ENCODE measurements at regions not wholly inside any gene's neighbourhood (a gene's known extent, or its start where the extent isn't known, plus 50 kb on each side); places are given as distances from the start of the nearest gene placed in this dataset.

DNA sequence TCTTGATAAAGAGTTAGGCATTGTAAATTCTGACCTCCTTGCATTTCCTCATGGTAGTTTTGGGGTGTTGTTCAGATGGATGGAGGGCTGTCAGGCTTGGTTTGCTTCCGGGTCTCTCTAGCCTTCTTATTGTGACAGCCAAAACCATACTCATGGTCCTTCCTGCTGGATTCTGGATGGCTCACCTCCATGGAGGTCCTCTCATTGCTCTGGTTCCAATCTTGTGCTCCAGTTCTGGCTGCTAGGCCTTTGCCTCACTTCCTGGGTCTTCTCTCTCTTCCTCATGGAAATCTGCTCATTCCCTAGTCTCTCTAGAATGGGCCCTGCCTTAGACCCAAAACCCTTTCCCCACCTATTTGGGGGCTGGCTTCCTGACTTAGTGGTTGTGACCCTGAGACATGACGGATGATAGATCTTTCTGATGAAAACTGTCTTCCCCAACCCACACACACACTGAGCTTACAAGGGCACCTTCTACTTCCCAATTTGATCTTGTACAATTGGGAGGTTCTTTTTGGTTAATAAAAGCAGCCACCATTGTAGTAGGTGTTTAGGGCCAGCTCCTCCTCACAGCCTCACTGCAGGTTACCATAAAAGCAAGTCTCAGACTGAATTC is 66.2 kb upstream of the XCR1 start:
- Histone ChIP-seq H3K27ac (no peak overlapping the region), H3K27me3 (no peaks in the 10 kb centered on the region), H3K4me3 (no peak overlapping the region), H3K9me3 (no peaks in the 10 kb centered on the region), H3K4me1 (peaks cover 0 to 14% (median 0%) of the 10 kb centered on the region in 3 donors), H3K36me3 (no peaks in the 10 kb centered on the region)
- ATAC-seq, result no peak
- WGBS, 2 donors (ENCODE audit: low coverage in 1 of 2), result 93% methylated on average over 2 of the region's 2 CpGs; no CpG with 5 or more reads in 1 of the 2 donors
- TF ChIP-seq, protein P1, sequence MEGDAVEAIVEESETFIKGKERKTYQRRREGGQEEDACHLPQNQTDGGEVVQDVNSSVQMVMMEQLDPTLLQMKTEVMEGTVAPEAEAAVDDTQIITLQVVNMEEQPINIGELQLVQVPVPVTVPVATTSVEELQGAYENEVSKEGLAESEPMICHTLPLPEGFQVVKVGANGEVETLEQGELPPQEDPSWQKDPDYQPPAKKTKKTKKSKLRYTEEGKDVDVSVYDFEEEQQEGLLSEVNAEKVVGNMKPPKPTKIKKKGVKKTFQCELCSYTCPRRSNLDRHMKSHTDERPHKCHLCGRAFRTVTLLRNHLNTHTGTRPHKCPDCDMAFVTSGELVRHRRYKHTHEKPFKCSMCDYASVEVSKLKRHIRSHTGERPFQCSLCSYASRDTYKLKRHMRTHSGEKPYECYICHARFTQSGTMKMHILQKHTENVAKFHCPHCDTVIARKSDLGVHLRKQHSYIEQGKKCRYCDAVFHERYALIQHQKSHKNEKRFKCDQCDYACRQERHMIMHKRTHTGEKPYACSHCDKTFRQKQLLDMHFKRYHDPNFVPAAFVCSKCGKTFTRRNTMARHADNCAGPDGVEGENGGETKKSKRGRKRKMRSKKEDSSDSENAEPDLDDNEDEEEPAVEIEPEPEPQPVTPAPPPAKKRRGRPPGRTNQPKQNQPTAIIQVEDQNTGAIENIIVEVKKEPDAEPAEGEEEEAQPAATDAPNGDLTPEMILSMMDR (IDR thresholded peaks at IDR 0.05), result no peak
- no peak for TF ChIP-seq POLR2A (IDR thresholded peaks at IDR 0.05)
- TF ChIP-seq POLR2AphosphoS5 (IDR thresholded peaks at IDR 0.05), result no peak
- TF ChIP-seq EP300 (IDR thresholded peaks at IDR 0.05), result no peak

DNA sequence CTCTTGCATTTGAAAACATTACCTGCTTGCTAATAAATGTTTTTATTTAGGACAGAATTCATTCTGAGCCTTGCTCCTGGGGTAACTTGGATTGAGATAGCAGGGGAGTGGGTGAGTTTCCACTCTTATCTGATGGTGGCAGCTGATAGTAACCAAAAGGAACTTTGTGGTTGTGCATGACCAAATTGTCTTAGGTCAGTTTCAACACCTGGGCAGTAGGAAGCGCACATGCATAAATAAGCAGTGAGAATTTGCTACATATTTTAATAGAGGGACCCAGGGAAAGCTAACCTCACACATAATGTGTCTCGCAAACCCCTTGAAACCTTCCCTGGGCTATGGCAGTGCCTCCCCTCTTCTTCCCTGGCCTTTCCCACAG is 65.4 kb upstream of the XCR1 start:
- no peak overlapping the region for H3K27ac ChIP-seq
- H3K4me1 ChIP-seq, result peaks cover 0 to 7% (median 0%) of the 10 kb centered on the region in 3 donors
- WGBS, 2 donors (ENCODE audit: low coverage in 1 of 2), result 92 to 95% methylated on average over 2 of the region's 2 CpGs
- ATAC-seq, result no peak
- TF ChIP-seq, protein P1 (IDR thresholded peaks at IDR 0.05), result no peak
- TF ChIP-seq EP300 (IDR thresholded peaks at IDR 0.05) (no peak), POLR2AphosphoS5 (IDR thresholded peaks at IDR 0.05) (no peak), POLR2A (IDR thresholded peaks at IDR 0.05) (no peak)
- H3K36me3 ChIP-seq, result no peaks in the 10 kb centered on the region
- H3K27me3 ChIP-seq, result no peaks in the 10 kb centered on the region
- H3K9me3 ChIP-seq, result no peaks in the 10 kb centered on the region
- H3K4me3 ChIP-seq, result no peak overlapping the region

DNA sequence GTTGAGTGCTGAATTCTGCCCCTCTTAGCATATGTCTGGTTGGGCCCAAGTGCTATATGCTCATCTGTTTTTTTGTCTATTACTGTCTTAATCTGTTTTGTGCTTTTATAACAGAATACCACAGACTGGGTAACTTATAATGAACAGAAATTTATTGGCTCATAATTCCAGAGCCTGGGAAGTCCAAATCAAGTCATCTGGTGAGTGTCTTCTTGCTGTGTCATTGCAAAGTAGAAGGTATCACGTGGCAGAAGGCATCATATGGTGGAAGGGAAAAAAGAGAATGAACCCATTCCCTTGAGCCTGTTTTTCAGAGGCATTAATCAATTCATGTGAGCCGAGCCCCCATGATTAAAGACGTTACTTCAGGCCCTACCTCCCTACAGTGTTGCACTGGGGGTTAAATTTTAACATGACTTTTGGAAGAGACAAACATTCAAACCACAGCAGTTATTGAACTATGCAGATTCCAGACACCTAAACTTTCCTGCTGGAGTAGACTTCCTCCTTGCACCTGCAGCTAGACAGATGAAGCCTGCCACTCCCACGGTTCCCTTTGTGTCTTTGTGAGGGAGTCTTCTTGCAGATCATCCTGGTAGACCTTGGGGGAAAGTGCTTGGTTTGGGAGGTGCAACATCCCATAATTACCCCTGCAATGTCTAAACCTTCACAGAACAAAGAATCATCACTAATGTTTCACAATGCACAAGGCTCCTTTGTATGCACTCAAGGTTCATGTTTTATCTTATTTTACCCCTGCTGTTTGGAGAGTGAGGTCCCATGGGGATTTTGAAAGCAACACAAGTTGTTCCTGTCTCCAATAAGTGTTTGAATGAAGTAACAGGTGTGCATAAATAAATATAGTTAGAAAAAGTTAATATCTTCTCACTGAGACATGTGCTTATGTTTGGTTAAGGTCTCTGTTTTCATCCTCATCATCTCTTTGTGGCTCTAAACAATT is 64.7 kb upstream of the XCR1 start:
- no peak overlapping the region for H3K27ac ChIP-seq

DNA sequence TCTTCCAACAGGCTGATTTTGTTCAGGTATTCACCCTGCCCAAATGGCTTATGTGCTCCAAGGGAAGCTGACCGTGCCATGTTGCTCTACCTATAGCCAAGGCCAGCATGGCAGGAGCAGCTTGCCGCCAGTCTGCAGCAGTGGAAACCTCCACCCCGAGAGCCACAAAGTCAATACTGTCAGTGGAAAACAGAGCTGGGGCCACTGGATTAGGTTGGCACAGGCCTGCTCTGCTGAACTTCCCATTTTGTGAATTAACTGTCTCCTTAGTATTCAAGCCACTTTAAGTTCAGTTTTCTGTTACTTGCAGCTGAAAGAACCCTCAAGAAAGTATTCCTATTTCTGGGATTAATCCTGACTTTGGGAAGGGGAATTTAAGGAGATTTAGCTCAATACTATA is 63.8 kb upstream of the XCR1 start:
- TF ChIP-seq, protein P1 (IDR thresholded peaks at IDR 0.05), result no peak
- no peak for TF ChIP-seq POLR2A (IDR thresholded peaks at IDR 0.05)
- TF ChIP-seq POLR2AphosphoS5 (IDR thresholded peaks at IDR 0.05), result no peak
- no peak for TF ChIP-seq EP300 (IDR thresholded peaks at IDR 0.05)
- ATAC-seq, result no peak
- Histone ChIP-seq H3K4me3 (no peak overlapping the region), H3K4me1 (no peaks in the 10 kb centered on the region), H3K27me3 (no peaks in the 10 kb centered on the region), H3K27ac (no peak overlapping the region), H3K36me3 (no peaks in the 10 kb centered on the region), H3K9me3 (no peaks in the 10 kb centered on the region)
- WGBS, 2 donors (ENCODE audit: low coverage in 1 of 2), result no CpG with 5 or more reads among the region's 3 CpGs

More for the DNA sequence above, 64.7 kb upstream of the XCR1 start:
- ATAC-seq, result no peak
- H3K9me3 ChIP-seq, result no peaks in the 10 kb centered on the region
- no peaks in the 10 kb centered on the region for H3K36me3 ChIP-seq
- H3K4me1 ChIP-seq, result peaks cover 0 to under 1% (median 0%) of the 10 kb centered on the region in 3 donors
- WGBS, 2 donors (ENCODE audit: low coverage in 1 of 2), result 79 to 85% methylated on average over 2 to 4 of the region's 4 CpGs
- TF ChIP-seq, protein P1 (IDR thresholded peaks at IDR 0.05), result no peak
- TF ChIP-seq EP300 (IDR thresholded peaks at IDR 0.05) (no peak), POLR2AphosphoS5 (IDR thresholded peaks at IDR 0.05) (no peak)
- no peak overlapping the region for H3K4me3 ChIP-seq
- no peaks in the 10 kb centered on the region for H3K27me3 ChIP-seq

All from gastroesophageal sphincter (tissue), 4 donors.